Islet precursor cell (in vitro differentiated cells): ENCODE measurements at regions not wholly inside any gene's neighbourhood (a gene's known extent, or its start where the extent isn't known, plus 50 kb on each side); places are given as distances from the start of the nearest gene placed in this dataset.
"Not testable (repeated sequence)": the region's sequence is repeated elsewhere in the genome, so short reads cannot be mapped to it uniquely, and the experiment has no call there.

Experiments used
- DNase-seq: peaks from one replicate; pipeline ENCODE4 v3.0.0-alpha.2; 2018

DNA sequence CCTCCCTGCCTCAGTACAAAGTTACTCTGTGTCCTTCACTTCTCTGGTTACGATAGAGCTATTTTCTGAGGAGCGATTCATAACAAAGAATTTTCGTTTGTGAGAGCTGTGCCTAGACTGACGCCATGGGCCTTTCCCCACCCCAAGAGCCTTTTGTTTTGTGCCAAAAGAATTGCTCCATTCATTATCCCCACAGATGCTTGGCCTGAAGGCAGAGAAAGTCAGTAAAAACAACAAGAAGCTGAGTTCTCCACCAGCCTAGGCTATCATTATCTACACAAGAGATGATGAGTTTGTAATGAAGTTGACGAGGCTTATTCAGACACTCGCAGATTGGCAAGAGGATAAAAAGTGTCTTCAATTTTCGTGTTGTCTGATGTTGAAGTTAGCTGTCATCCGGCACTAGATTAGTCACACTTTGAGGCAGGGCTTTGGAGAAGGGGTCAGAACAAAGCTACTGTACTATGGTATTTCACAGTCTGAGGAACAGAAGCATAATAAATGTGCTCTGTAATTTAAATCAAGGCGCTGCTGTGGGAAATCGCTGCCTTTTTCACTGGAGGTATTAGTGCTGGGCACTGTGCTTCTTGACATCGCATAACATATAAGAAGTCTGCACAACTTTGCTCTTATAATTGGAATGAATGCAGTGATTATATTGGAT, 278.4 kb upstream of the FIGN start:
- DNase-seq: peak; percentile 73

GRCh38 chr2:164012581-164012980, 276.8 kb upstream of the FIGN start:
- no peak for DNase-seq

DNA sequence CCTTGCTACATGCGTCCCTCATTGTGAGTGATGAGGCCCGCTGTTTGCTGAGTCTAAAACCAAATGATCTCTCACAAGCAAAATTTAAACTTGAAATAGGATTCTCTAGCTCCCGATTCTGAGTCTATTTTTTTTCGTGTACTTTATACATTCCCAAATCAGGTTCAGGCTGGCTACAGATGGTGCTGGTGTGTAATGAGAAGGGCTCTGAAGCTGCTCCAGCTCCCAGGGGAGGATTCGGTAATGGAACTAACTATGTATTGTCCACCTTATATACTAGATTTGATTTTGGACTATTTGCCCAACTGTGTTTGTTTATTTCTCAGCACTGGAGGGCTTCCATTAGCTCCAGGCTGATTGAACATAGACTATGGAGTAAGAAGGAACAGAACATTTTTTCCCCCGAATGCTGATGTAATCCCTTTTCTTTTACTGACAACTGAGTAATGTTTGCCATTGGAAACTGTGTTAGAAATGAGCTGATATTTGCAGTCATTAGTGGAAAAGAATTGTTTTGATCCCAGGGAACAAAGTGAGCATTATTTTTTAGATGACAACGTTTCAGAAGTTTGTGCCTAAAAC, 274.0 kb upstream of the FIGN start:
- no peak for DNase-seq

GRCh38 chr2:164008752-164009151, 272.9 kb upstream of the FIGN start:
- DNase-seq: no peak

GRCh38 chr2:164006704-164007103, 270.9 kb upstream of the FIGN start:
- DNase-seq: no peak

DNA sequence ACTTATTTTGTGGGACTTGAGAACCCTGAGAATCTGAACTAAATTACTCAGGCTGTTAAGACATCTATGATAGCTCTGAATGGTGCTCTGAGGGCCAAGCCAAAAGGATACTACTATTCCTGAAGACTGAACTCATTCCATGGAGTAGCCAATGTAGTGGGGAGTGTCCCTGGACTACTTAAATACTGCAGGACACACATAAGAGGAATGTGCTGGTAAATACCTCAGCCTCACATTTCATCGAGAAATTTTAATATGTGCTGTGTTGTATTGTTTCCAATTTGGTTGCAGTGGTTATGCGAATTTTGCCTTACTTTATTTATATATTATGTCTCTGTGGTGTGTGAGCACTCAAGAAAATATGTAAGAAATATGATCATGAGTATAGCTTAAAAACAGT, 264.4 kb upstream of the FIGN start:
- DNase-seq: no peak

GRCh38 chr2:163997466-163997865, 261.7 kb upstream of the FIGN start:
- DNase-seq: no peak

GRCh38 chr2:163990541-163990940, 254.7 kb upstream of the FIGN start:
- no peak for DNase-seq

DNA sequence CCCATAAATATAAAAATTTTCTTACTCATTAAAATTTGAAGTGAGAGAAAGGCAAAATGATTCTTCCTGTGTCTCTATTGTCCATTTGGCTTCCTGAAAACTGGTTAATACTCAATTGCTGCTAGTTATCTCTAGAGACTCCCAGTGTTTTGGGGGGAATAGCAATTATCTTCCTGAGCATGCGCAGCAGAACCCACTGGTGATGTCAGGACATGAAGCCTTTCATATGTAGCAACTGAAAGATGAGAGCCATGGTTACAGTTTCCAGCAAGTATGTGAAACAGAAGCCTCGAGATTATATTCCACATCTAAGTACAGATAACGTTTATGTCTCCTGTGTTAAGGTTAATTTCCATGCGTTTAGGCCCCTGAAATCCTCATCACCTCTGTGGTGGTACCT, 254.3 kb upstream of the FIGN start:
- no peak for DNase-seq

DNA sequence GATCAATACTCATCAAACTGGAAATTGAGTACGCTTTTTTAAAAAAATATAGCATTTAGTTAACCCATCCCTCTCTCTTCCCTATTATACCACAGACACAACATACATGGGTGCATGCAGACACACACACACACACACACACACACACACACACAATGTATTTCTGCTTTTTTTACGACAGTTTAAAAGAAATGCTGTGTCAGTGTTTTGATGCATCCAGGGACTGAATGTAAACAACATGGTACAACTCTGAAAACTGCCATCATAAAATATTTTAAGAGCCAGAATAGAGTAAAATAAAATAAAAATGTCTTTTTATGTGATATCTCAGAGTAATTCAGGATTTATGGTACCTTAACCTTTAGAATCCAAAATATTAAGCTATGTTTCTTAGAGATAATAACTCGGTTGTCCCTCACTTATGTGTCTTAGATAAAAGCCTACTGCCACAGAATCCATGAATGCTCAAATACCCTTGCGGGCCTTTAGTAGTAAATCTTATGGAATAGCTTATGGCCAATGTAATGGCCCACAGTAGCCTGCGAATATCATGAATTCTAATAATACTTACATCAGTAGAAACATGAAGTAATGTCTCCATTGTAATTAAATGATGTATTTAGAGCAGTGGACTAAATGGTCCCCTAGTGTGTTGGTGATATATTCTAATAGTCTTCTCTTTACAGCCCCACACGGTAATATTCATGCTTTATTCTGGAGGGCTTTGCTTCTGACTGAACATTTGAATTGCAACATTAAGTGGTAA, 251.6 kb upstream of the FIGN start:
- no peak for DNase-seq

DNA sequence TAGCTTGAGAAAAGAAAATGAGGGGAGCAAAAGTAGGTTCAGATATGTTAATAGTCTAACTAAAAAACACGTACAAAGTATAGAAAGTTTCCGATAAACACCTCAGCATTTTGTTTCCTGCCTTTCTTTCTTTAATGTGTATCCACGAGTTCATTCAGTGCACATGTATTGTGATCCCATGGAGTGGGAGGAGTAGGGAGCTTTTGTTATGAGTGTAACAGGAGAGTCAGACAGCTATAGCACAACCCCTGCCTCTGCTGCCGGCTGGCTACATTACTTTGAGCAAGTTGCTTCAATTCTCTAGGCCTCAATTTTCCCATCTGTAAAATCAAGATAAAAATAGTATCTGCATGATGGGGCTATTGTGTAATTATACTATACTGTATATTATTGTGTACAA, 249.2 kb upstream of the FIGN start:
- DNase-seq: no peak

DNA sequence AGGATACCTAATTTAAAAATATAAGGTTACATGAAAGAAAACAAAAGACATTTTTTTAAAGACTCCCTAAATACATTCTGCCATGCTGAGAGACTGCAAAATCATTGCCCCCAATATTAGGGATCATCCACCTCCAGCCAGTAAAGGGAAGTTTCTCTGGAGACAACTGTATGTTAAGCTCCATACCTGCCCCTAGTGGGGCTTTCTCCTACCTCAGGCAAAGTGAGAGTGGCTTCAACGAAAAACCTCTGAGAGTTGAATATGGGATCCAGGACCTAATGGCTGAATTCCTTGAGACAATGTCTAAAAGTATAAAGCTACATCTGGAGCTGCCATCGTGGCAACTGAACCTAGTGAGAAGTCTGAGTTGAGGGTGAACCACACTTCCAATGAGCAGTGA, 248.1 kb upstream of the FIGN start:
- DNase-seq: no peak

DNA sequence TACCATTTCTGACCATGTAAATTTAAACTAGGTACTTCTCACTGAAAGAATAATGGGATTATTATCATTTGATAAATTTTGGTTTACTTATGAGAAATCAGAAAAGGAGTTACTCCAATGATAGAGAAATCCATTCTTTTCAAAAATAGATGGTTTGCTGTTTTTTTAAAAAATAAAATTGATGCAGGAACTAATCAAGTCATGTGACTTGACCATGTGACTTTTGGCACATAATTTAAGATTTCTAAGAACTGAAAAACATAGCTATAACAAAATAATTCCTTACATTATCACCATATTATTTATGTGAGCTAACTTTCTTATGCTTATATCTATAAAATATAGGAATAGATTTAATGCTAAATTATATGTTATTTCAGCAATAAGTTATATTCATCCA, 247.1 kb upstream of the FIGN start:
- no peak for DNase-seq

DNA sequence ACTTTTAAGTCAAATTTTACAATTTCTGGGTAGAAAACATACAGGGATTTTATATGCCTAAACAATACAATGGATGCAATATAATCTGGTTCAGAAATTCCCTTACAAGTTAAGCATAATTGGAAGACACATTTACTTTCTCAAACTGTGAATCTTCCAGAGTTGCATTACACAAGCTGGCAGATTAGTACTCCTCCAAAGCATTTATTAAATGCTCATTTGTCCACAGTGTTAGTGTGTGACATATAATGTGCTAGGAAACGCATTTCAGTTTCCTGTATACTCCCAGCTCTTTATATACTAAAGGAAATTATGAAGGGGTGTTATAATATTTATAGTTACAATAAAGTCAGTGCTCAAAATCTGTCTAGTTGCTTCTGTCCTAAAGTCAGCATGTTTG, 239.0 kb upstream of the FIGN start:
- no peak for DNase-seq

DNA sequence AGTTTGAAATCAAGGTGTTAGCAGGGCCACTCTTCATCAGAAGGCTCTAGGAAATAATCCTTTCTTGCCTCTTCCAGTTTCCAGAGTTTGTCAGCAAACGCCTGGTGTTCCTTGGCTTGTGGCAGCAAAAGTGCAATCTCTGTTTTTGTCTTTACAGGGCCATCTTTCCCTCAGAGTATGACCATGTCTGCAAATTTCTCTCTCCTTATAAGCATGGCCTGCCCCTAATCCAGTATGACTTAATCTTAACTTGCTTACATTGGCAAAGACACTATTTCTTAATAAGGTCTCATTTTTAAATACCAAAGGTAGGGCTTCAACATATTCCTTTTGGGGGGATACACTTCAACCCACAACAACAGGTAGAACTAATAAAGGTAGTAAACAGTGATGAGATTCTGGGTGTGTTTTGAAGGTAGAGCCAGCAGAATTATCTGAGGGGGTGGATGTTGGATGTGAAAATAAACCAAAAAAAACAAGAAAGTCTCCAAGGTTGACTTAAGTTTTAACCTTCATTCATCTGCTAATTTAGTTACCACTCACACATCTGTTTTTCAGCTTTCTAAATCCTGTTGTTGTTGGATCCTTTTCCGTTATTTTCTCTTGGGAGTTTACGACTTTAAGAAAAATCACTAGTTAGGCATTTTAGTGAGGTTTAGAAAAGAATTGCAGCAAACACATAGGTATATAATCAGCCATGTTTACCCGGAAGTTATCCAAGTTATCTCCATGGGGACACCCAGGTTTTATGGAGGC, 234.4 kb upstream of the FIGN start:
- no peak for DNase-seq

DNA sequence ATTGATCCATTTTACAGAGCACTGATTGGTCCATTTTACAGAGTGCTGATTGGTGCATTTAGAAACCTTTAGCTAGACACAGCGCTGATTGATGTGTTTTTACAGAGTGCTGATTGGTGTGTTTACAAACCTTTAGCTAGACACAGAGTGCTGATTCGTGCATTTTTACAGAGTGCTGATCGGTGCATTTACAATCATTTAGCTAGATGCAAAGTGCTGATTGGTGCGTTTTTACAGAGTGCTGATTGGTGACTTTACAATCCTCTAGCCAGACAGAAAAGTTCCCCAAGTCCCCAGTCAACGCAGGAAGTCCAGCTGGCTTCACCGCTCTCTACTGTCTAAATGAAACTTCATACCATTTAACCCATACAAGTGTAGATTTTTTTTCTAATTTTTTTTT, 228.5 kb upstream of the FIGN start:
- not testable (repeated sequence) for DNase-seq

GRCh38 chr2:163953390-163953907, 217.6 kb upstream of the FIGN start:
- peak; percentile 53 for DNase-seq

DNA sequence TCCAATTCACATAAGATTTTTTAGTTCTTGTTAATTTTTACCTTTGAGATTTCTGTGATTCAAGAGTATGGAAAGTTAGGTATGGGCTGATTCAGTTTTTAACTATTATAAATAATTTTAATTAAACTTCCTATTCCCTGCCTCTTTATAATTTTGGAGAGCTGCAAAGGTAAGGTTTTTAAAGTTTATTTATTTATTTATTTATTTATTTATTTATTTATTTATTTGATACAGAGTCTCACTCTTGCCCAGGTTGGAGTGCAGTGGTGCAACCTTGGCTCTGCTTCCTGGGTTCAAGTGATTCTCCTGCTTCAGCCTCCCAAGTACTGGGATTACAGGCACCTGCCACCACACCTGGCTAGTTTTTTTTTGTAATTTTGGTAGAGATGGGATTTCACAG, 215.5 kb upstream of the FIGN start:
- DNase-seq: no peak

DNA sequence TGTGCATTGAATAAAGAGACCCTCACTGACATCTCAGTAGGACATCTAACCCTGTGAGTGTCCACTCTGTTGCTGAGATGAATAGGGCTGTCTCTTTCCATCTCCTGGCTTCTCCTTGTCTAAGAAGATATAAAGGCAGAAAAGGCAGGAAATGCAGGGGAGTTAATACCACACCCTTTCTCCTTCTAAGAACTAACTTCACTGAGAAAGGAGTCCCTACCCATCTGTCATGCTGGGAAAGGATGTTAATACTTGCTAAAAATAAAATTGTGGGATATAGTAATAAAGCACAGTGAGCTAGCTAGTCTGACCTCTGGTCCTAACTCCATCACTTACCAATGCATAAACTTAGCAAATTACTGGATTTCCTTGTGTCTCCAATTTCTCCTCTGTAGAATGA, 213.9 kb upstream of the FIGN start:
- no peak for DNase-seq

GRCh38 chr2:163944347-163944737, 208.5 kb upstream of the FIGN start:
- DNase-seq: no peak

GRCh38 chr2:163943403-163944346, 207.9 kb upstream of the FIGN start:
- peak; percentile 89 for DNase-seq

DNA sequence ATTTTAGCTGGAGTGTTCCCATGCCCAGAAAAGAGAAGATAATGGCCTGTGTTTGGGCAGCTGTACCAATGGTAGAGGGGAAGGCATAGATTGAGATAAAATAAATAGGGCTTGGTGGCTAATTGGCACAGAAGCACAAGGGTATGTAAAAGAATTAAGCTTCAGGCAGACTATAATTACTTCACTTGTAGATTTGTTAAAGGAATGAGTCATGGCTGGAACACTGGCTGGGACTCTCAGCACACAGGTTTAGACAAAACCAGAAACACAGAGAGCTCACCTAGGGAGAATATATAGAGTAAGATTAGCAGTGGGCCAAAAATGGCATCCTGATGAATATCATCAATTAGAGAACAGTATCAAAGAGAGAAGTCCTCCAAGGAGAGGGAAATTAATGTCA, 198.3 kb upstream of the FIGN start:
- DNase-seq: peak; percentile 73
